ENCODE measurements at regions not wholly inside any gene's neighbourhood (a gene's known extent, or its start where the extent isn't known, plus 50 kb on each side); places are given as distances from the start of the nearest gene placed in this dataset.

DNA sequence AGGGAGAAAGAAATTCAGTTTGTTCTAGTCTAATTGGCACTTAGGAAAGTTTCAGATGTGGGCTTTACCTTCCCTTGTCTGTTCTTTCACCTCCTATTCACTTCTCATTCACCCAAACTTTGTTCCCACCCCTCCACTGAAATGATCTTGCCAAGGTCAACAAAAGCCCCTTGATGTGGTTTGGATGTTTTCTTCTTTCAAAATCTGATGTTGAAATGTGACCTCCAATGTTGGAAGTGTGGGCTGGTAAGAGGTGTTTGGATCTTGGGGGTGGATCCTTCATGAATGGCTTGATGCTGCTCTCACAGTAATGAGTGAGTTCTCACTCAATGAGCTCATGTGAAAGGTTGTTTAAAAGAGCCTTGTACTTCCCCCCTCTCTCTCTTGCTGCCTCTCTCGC, 379.3 kb downstream of the HHIPL2 start:
- TF ChIP-seq, protein P1, sequence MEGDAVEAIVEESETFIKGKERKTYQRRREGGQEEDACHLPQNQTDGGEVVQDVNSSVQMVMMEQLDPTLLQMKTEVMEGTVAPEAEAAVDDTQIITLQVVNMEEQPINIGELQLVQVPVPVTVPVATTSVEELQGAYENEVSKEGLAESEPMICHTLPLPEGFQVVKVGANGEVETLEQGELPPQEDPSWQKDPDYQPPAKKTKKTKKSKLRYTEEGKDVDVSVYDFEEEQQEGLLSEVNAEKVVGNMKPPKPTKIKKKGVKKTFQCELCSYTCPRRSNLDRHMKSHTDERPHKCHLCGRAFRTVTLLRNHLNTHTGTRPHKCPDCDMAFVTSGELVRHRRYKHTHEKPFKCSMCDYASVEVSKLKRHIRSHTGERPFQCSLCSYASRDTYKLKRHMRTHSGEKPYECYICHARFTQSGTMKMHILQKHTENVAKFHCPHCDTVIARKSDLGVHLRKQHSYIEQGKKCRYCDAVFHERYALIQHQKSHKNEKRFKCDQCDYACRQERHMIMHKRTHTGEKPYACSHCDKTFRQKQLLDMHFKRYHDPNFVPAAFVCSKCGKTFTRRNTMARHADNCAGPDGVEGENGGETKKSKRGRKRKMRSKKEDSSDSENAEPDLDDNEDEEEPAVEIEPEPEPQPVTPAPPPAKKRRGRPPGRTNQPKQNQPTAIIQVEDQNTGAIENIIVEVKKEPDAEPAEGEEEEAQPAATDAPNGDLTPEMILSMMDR (conservative IDR thresholded peaks at IDR 0.05): no peak
- no peak for TF ChIP-seq ZFX (IDR thresholded peaks at IDR 0.05)
- no peak overlapping the region for H3K27ac ChIP-seq

DNA sequence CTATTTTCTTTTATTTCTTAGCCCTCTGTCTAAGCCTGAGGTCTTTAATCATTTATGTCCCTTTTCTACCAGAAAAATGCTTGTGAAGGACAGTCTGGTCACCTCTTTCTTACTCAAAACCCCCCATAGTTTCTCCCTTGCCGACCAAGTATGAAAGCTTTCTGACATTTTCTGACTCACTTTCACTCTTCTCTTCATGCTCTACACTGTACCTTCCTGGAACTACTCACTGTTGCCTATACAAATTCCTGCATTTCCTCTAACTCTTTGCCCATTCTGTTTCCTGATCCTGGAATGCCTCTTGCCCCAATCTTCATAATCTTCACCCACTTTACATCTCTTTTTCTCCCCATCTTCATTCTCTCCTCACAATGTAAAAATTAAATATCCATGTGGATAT, 380.0 kb downstream of the HHIPL2 start:
- TF ChIP-seq, protein P1 (conservative IDR thresholded peaks at IDR 0.05): no peak
- TF ChIP-seq ZFX (IDR thresholded peaks at IDR 0.05): no peak
- no peak overlapping the region for H3K27ac ChIP-seq

DNA sequence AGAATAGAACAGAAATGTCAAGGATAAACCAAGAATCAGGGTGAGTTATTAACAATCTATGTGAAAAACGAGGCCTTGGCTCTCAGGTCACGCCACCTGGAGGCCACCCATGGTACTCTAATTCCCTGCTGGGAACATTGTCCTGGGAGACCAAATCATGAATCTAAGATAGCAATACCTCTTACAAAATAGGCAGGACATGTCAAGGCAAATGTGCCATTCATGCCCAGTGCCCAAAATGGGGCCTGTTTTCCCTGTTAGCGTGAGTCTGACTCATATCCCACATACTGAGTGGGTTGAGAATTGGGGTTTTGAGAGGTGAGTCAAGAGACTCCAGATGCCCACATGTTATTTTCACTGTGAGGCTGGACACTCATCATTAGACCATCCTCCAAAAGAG, 380.8 kb downstream of the HHIPL2 start:
- no peak overlapping the region for H3K27ac ChIP-seq
- TF ChIP-seq, protein P1 (conservative IDR thresholded peaks at IDR 0.05): peak; percentile 90
- no peak for TF ChIP-seq ZFX (IDR thresholded peaks at IDR 0.05)

DNA sequence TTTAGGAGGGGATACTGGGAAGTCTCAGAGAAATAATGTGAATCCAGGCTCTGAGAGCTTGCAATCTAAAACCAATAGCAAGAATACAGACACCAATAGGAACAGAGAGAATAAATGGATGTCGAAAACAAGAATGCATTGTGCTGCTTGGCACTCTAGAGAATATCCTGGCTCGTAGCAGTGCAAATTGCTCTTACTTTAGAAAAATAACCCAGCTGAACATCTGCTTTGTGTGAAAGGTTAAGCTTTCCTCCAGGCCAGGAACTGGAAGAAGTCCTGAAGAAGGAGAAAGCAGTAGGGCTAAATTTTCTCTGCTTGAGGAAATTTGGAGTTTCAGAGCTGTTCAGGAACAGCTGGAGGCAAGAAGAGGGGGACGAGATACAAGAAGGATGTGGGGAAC, 382.3 kb downstream of the HHIPL2 start:
- H3K27ac ChIP-seq: no peak overlapping the region
- TF ChIP-seq ZFX (IDR thresholded peaks at IDR 0.05): no peak
- TF ChIP-seq, protein P1 (conservative IDR thresholded peaks at IDR 0.05): no peak

- no peak overlapping the region for H3K27ac ChIP-seq
- no peak for TF ChIP-seq ZFX (IDR thresholded peaks at IDR 0.05)
- TF ChIP-seq, protein P1 (conservative IDR thresholded peaks at IDR 0.05): no peak
Observed at GRCh38 chr1:222163895-222164294, 384.0 kb downstream of the HHIPL2 start.

DNA sequence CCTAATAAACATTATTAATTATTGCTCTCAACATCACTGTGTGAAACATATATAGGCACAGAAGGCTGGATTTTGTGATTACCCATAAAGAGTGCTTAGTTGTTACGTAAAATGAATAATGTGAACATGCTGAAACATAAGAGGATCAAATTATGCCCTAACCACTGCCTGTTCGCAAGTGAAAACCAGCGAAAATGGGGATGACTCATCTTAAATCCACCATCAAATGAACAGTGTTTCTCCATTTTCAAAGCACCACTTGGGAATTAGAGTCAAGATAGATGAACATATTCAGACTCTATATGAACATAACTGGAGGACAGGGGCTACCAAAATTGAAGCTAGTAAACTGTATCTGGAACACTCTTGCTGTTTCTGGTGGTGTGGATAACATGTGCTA, 386.2 kb downstream of the HHIPL2 start:
- no peak overlapping the region for H3K27ac ChIP-seq
- TF ChIP-seq, protein P1 (conservative IDR thresholded peaks at IDR 0.05): no peak
- TF ChIP-seq ZFX (IDR thresholded peaks at IDR 0.05): no peak

DNA sequence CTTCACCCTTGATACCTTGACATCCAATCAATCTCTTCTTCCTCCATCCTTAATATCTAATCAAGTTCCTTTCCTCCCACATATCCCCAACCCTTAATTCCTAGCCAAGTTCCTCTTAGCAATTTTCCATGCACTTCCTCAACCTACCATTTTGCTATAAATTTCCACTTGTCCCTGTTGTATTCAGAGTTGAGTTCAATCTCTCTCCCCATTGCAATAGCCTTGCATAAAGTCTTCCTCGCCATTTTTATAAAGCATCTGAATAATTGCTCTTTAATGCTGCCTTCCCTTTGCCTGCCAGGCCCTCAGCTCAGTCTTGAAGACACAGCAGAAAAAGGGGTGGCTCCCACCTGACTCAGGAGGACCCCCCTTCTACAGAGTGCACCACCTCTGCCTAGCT, 390.3 kb downstream of the HHIPL2 start:
- no peak overlapping the region for H3K27ac ChIP-seq
- TF ChIP-seq, protein P1 (conservative IDR thresholded peaks at IDR 0.05): no peak
- TF ChIP-seq ZFX (IDR thresholded peaks at IDR 0.05): no peak

Measured in C4-2B (cell line).